Parathyroid adenoma (tissue), 2 donors: ENCODE measurements at regions not wholly inside any gene's neighbourhood (a gene's known extent, or its start where the extent isn't known, plus 50 kb on each side); places are given as distances from the start of the nearest gene placed in this dataset.

Experiments
- H2AFZ ChIP-seq: fragments of 300-600 bp; sonication (generic); one replicate; pipeline ENCODE4 v1.7.0; 2017; ENCODE audit warnings: antibody characterized with exemption, mild to moderate bottlenecking
- H3K27ac ChIP-seq: fragments of 300-600 bp; sonication (generic); one replicate; pipeline ENCODE4 v1.7.0; 2017
- H3K27me3 ChIP-seq: fragments of 300-600 bp; sonication (generic); one replicate; pipeline ENCODE4 v1.7.0; 2017; ENCODE audit warnings: low read length; ENCODE audit not compliant: control insufficient read depth, insufficient read depth
- H3K36me3 ChIP-seq: fragments of 300-600 bp; sonication (generic); one replicate; pipeline ENCODE4 v1.7.0; 2017; ENCODE audit warnings: low read length; ENCODE audit not compliant: control insufficient read depth, insufficient read depth
- H3K4me1 ChIP-seq: fragments of 300-600 bp; sonication (generic); one replicate; pipeline ENCODE4 v1.7.0; 2017; ENCODE audit warnings: control low read depth
- H3K4me2 ChIP-seq: fragments of 300-600 bp; sonication (generic); one replicate; pipeline ENCODE4 v1.7.0; 2017; ENCODE audit warnings: low read length
- H3K4me3 ChIP-seq: fragments of 300-600 bp; sonication (generic); one replicate; pipeline ENCODE4 v1.7.0; 2017; ENCODE audit warnings: low read depth, low read length
- H3K79me2 ChIP-seq: fragments of 300-600 bp; sonication (generic); one replicate; pipeline ENCODE4 v1.7.0; 2017; ENCODE audit warnings: control low read depth
- H3K9ac ChIP-seq: fragments of 300-600 bp; sonication (generic); one replicate; pipeline ENCODE4 v1.7.0; 2017; ENCODE audit warnings: mild to moderate bottlenecking
- H3K9me3 ChIP-seq: fragments of 300-600 bp; sonication (generic); one replicate; pipeline ENCODE4 v1.7.0; 2017; ENCODE audit warnings: low read length; ENCODE audit not compliant: control insufficient read depth
- TF ChIP-seq, protein P1 (sequence below): fragments of 300-600 bp; sonication (generic); IDR thresholded peaks from one replicate; pipeline ENCODE4 v1.7.0; 2017; ENCODE audit warnings: antibody characterized with exemption, mild to moderate bottlenecking
- donor health status: primary hyperparathyroidism.

- Histone ChIP-seq H3K9ac (no peak overlapping the region), H3K4me1 (no peaks in the 10 kb centered on the region), H3K27ac (no peak overlapping the region)
Measured at GRCh38 chr10:108399465-108399864, 1235.0 kb upstream of the SORCS1 start.

GRCh38 chr10:108393089-108393488 is 1228.6 kb upstream of the SORCS1 start:
- Histone ChIP-seq H3K79me2 (no peaks in the 10 kb centered on the region), H3K4me1 (no peaks in the 10 kb centered on the region), H3K9ac (no peak overlapping the region), H3K4me2 (no peak overlapping the region), H3K36me3 (no peaks in the 10 kb centered on the region), H3K27ac (no peak overlapping the region), H2AFZ (no peak overlapping the region), H3K27me3 (no peaks in the 10 kb centered on the region), H3K4me3 (no peak overlapping the region), H3K9me3 (no peaks in the 10 kb centered on the region)
- TF ChIP-seq, protein P1, sequence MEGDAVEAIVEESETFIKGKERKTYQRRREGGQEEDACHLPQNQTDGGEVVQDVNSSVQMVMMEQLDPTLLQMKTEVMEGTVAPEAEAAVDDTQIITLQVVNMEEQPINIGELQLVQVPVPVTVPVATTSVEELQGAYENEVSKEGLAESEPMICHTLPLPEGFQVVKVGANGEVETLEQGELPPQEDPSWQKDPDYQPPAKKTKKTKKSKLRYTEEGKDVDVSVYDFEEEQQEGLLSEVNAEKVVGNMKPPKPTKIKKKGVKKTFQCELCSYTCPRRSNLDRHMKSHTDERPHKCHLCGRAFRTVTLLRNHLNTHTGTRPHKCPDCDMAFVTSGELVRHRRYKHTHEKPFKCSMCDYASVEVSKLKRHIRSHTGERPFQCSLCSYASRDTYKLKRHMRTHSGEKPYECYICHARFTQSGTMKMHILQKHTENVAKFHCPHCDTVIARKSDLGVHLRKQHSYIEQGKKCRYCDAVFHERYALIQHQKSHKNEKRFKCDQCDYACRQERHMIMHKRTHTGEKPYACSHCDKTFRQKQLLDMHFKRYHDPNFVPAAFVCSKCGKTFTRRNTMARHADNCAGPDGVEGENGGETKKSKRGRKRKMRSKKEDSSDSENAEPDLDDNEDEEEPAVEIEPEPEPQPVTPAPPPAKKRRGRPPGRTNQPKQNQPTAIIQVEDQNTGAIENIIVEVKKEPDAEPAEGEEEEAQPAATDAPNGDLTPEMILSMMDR, result no peak

More at GRCh38 chr10:108399465-108399864, 1235.0 kb upstream of the SORCS1 start:
- TF ChIP-seq, protein P1, result no peak
- no peaks in the 10 kb centered on the region for H3K9me3 ChIP-seq
- H3K27me3 ChIP-seq, result no peaks in the 10 kb centered on the region
- no peak overlapping the region for H3K4me2 ChIP-seq
- no peaks in the 10 kb centered on the region for H3K79me2 ChIP-seq
- no peak overlapping the region for H3K4me3 ChIP-seq
- H2AFZ ChIP-seq, result no peak overlapping the region
- H3K36me3 ChIP-seq, result no peaks in the 10 kb centered on the region

- no peaks in the 10 kb centered on the region for H3K4me1 ChIP-seq
Measured at GRCh38 chr10:108392286-108392685, 1227.8 kb upstream of the SORCS1 start.

GRCh38 chr10:108388706-108389105 is 1224.2 kb upstream of the SORCS1 start:
- H3K4me3 ChIP-seq, result no peak overlapping the region
- H3K9me3 ChIP-seq, result no peaks in the 10 kb centered on the region
- no peaks in the 10 kb centered on the region for H3K79me2 ChIP-seq
- no peaks in the 10 kb centered on the region for H3K27me3 ChIP-seq
- H3K9ac ChIP-seq, result no peak overlapping the region
- H3K27ac ChIP-seq, result no peak overlapping the region
- no peak overlapping the region for H3K4me2 ChIP-seq
- no peaks in the 10 kb centered on the region for H3K36me3 ChIP-seq
- H3K4me1 ChIP-seq, result no peaks in the 10 kb centered on the region
- TF ChIP-seq, protein P1, result no peak
- H2AFZ ChIP-seq, result no peak overlapping the region

More at GRCh38 chr10:108392286-108392685, 1227.8 kb upstream of the SORCS1 start:
- no peak overlapping the region for H3K27ac ChIP-seq
- no peak overlapping the region for H3K4me3 ChIP-seq
- H3K27me3 ChIP-seq, result no peaks in the 10 kb centered on the region
- H3K9me3 ChIP-seq, result no peaks in the 10 kb centered on the region
- H3K4me2 ChIP-seq, result no peak overlapping the region
- H3K9ac ChIP-seq, result no peak overlapping the region
- TF ChIP-seq, protein P1, result no peak
- no peaks in the 10 kb centered on the region for H3K79me2 ChIP-seq
- H2AFZ ChIP-seq, result no peak overlapping the region
- no peaks in the 10 kb centered on the region for H3K36me3 ChIP-seq

- Histone ChIP-seq H3K9ac (no peak overlapping the region), H3K27me3 (no peaks in the 10 kb centered on the region)
- TF ChIP-seq, protein P1, result no peak
Measured at GRCh38 chr10:108385963-108386362, 1221.5 kb upstream of the SORCS1 start.

More at GRCh38 chr10:108385963-108386362, 1221.5 kb upstream of the SORCS1 start:
- H3K27ac ChIP-seq, result no peak overlapping the region
- no peaks in the 10 kb centered on the region for H3K4me1 ChIP-seq
- no peak overlapping the region for H2AFZ ChIP-seq
- no peaks in the 10 kb centered on the region for H3K79me2 ChIP-seq
- no peaks in the 10 kb centered on the region for H3K9me3 ChIP-seq
- no peak overlapping the region for H3K4me2 ChIP-seq
- no peaks in the 10 kb centered on the region for H3K36me3 ChIP-seq
- no peak overlapping the region for H3K4me3 ChIP-seq
